Lower leg skin (tissue), 4 donors: ENCODE measurements at regions not wholly inside any gene's neighbourhood (a gene's known extent, or its start where the extent isn't known, plus 50 kb on each side); places are given as distances from the start of the nearest gene placed in this dataset.
A peak's percentile ranks its signal among the peaks of the same experiment; 100 is the strongest.

ENCODE experiments used
- DNase-seq, 2 donors: peaks; one replicate each; pipeline ENCODE4 v3.0.0-alpha.2; 2019; ENCODE audit warnings: low spot score in 2 of 2
- H3K4me3 ChIP-seq: fragments of 200-600 bp; sonication (generic); 2 replicates; pipeline ENCODE4 v1.5.1; 2017; ENCODE audit warnings: mild to moderate bottlenecking, low read depth; ENCODE audit not compliant: poor library complexity, severe bottlenecking
- CTCF ChIP-seq, 3 donors: fragments of 450-650 bp; IDR thresholded peaks; one replicate each; pipeline ENCODE4 v1.5.1; 2016; ENCODE audit warnings: antibody characterized with exemption in 3 of 3, mild to moderate bottlenecking in 3 of 3, moderate library complexity in 2 of 3
- POLR2A ChIP-seq, 2 donors: fragments of 450-650 bp; IDR thresholded peaks; one replicate each; pipeline ENCODE4 v1.6.1; 2016 to 2017; ENCODE audit warnings: antibody characterized with exemption in 2 of 2, mild to moderate bottlenecking in 1 of 2, moderate library complexity in 1 of 2
- WGBS, 2 donors: methylation state at CpG; one replicate each; pipeline ENCODE4 v1.1.5; 2018; 5-methylcytosine and 5-hydroxymethylcytosine counted together
- intact Hi-C: fragments of 100-400 bp; cut with DNase I; formaldehyde crosslinking; loops from one replicate; pipeline ENCODE4 v1.15.0; 2023; ENCODE audit warnings: low total_unique reads

DNA sequence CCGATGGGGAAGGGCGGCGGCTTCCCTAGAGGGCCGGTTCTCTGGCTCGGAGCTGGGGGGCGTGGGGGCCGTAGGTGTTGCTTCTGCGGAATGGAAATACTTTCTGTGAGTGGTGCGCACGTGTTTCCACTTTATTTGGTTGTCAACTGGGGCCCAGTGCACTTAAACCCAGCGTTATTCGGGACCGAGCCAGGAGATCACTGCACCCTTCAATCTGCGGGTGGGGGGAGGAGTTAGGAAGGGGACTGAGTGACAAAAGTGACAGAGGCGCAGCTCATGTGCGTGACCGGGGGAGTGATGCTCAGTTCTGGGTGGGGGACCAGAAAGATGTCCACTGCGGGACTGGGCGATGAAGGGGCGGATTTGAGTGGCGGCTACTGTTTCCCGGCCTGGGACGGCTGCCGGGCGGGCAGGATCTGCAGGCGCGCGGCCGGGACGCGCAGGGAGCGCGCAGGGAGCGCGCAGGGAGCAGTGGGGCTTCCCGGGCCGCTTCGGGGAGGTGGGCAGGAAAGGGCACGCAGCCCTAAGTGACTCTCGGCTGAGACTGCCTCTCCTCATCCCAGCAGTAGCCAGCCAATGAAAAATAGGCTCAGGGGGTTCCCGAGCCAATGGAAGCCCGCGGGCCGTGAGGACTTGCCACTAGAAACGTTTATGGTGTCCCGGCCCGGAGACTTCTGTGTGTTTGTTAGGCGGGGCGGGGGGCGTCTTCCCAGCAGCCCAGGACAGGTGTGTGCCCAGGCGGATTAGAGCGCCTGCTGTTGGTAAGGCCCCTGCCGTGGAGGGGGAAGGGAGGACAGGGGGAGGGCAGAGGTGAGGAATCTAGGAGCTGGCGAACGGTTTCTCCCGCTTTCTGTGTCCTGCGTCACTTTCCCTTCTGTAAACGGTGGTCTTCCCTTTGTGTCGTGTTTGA lies 54.3 kb upstream of the KDM7A start:
- WGBS, 2 donors = 1 to 3% methylated on average over 38 to 53 of the region's 59 CpGs
- intact Hi-C loops = no loop called here
- peak; percentile 59 to 93 for DNase-seq
- TF ChIP-seq CTCF (IDR thresholded peaks at IDR 0.05) = no peak
- TF ChIP-seq POLR2A (IDR thresholded peaks at IDR 0.05) = no peak
- peak overlapping the region; percentile 36 for H3K4me3 ChIP-seq

DNA sequence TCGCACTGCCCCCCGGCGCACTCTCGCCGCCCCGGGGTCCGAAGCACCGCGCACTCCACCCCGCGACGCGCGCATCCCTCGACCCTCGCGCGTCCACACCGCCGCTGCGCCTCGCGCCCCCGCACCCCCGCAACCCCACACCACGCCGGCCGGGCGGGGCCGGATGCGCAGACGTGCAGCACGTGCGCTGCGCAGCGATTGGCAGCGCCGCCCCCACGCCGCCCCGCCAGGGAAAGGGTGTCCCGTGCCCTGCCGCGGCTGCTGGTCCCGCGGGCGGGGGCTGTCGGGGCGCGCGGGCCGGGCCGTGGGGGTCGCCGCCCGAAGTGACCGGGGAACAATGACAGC lies 53.7 kb upstream of the KDM7A start:
- TF ChIP-seq CTCF (IDR thresholded peaks at IDR 0.05) (no peak), POLR2A (IDR thresholded peaks at IDR 0.05) (no peak)
- peak overlapping the region; percentile 36 for H3K4me3 ChIP-seq
- peak in 1 of 2 donors; percentile 93 for DNase-seq
- WGBS, 2 donors = 2% methylated on average over 55 of the region's 57 CpGs; no CpG with 5 or more reads in 1 of the 2 donors
- intact Hi-C loops = no loop called here

DNA sequence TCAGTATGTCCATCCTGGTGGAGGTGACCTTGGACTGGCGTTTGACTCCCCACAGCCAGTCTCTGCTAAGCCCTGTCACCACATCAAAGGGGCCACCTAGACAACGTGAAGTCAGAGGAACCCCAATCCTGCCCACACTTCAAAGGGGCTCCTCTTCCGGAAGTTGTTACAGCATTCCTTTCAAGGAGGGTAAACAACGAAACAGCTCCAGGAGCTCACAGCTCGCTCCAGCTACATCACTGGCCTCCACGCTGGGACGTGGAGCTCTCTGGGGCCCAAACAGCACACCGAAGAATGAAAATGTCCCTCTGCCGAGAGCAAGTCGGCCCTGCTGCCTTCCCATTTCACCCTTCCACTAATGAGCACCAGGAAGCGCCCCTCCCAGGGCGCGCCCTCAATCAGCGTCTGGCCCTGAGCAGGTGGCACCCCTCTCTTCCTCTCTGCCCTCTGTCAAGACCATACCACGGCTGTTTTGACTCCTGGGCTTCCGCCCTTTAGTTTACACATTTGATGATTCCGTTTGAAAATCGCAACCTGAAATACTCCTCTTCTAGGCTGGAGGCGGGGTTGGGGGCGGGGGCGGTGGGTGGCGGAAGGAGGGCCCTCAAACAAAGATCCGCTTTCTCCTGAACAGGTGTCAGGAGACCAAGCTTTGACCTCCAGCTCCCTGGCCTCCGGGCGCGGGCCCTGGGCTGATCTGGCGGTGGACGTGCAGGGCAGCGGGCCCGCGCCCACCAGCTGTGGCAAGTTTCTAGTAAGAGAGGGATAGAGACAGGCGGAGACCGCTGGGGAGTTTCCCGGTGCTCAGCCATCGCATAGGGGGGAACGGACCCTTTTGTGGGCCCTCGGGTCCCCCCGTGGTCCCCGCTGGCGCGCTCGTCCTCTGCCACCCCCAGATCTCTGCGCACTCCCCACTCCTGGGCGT lies 53.1 kb upstream of the KDM7A start:
- TF ChIP-seq CTCF (IDR thresholded peaks at IDR 0.05) (peak in 1 of 3 donors; percentile 91), POLR2A (IDR thresholded peaks at IDR 0.05) (no peak)
- intact Hi-C loops = loop anchor here (10.0 kb wide), 1 partner anchor 85 kb away; no protein-coding TSS in a partner anchor
- WGBS, 2 donors = 12 to 14% methylated on average over 38 to 42 of the region's 44 CpGs
- DNase-seq = no peak
- peak overlapping the region; percentile 36 for H3K4me3 ChIP-seq

GRCh38 chr7:140229101-140229525 lies 52.3 kb upstream of the KDM7A start:
- no peak for DNase-seq
- 92 to 94% methylated on average over 10 of the region's 10 CpGs for WGBS, 2 donors
- H3K4me3 ChIP-seq = no peak overlapping the region
- intact Hi-C loops = loop anchor here (10.0 kb wide), 1 partner anchor 86 kb away; no protein-coding TSS in a partner anchor
- no peak for TF ChIP-seq CTCF (IDR thresholded peaks at IDR 0.05)
